GM12878 (cell line): ENCODE measurements at regions not wholly inside any gene's neighbourhood (a gene's known extent, or its start where the extent isn't known, plus 50 kb on each side); places are given as distances from the start of the nearest gene placed in this dataset.

ENCODE experiments used
- BHLHE40 ChIP-seq, 2 experiments: fragments of 450-650 bp in 1 of 2; IDR thresholded peaks; 2 replicates each; pipeline ENCODE4 v1.6.1; 2011 to 2017; ENCODE audit warnings: low read depth in 2 of 2, borderline replicate concordance in 1 of 2, improper control_type of control experiment in 1 of 2, low read length in 1 of 2, mild to moderate bottlenecking in 1 of 2
- CBX3 ChIP-seq: fragments of 200-600 bp; sonication (generic); IDR thresholded peaks from 2 replicates; pipeline ENCODE4 v1.6.1; 2016; ENCODE audit warnings: low read depth, borderline replicate concordance
- CBX5 ChIP-seq: sonication (generic); IDR thresholded peaks from 2 replicates; pipeline ENCODE4 v1.6.1; 2016; ENCODE audit warnings: low read depth, moderate library complexity, mild to moderate bottlenecking, inconsistent platforms
- CHD4 ChIP-seq: fragments of 200-600 bp; sonication (generic); IDR thresholded peaks from 2 replicates; pipeline ENCODE4 v1.6.1; 2016; ENCODE audit warnings: mild to moderate bottlenecking
- E2F8 ChIP-seq: fragments of 450-650 bp; IDR thresholded peaks from 2 replicates; pipeline ENCODE4 v1.6.1; 2018; ENCODE audit warnings: mild to moderate bottlenecking, low read depth, moderate library complexity; ENCODE audit not compliant: partially characterized antibody
- MTA2 ChIP-seq: fragments of 450-650 bp; IDR thresholded peaks from 2 replicates; pipeline ENCODE4 v1.6.1; 2016; ENCODE audit warnings: low read depth, mild to moderate bottlenecking, moderate library complexity
- PBX3 ChIP-seq: IDR thresholded peaks from 2 replicates; pipeline ENCODE4 v1.6.1; 2011; ENCODE audit warnings: mild to moderate bottlenecking, low read depth, low read length, moderate library complexity; ENCODE audit not compliant: insufficient replicate concordance
- POLR2AphosphoS2 ChIP-seq: IDR thresholded peaks from 2 replicates; pipeline ENCODE4 v1.6.1; 2011; ENCODE audit warnings: low read depth, mild to moderate bottlenecking, low read length, improper control_type of control experiment, moderate library complexity
- STAT1 ChIP-seq: fragments of 450-650 bp; conservative IDR thresholded peaks from 2 replicates; pipeline ENCODE4 v1.6.1; 2014; ENCODE audit warnings: antibody characterized with exemption, mild to moderate bottlenecking
- TCF3 ChIP-seq: IDR thresholded peaks from 2 replicates; pipeline ENCODE4 v1.6.1; 2012; ENCODE audit warnings: low read depth, mild to moderate bottlenecking, low read length, borderline replicate concordance; ENCODE audit not compliant: insufficient read depth
- ZBTB4 ChIP-seq: fragments of 450-650 bp; formaldehyde crosslinking; IDR thresholded peaks from 2 replicates; pipeline ENCODE4 v1.4.0; 2022; ENCODE audit warnings: mild to moderate bottlenecking, moderate library complexity

- TF ChIP-seq ZBTB4, result no peak
- TF ChIP-seq STAT1, result no peak
- TF ChIP-seq CHD4, result no peak
- no peak for TF ChIP-seq E2F8
- TF ChIP-seq BHLHE40 (IDR thresholded peaks at IDR 0.05; ENCODE audit: borderline replicate concordance in 1 of 2, low read depth in 2 of 2, low read length in 1 of 2), result no peak
- TF ChIP-seq CBX5, result no peak
- no peak for TF ChIP-seq PBX3
- no peak for TF ChIP-seq MTA2
- TF ChIP-seq POLR2AphosphoS2, result no peak
- TF ChIP-seq CBX3, result no peak
- no peak for TF ChIP-seq TCF3
Observed at GRCh38 chr10:65788271-65788670, 1137.6 kb upstream of the LRRTM3 start (continued).
